GM12878 (cell line): ENCODE measurements at regions not wholly inside any gene's neighbourhood (a gene's known extent, or its start where the extent isn't known, plus 50 kb on each side); places are given as distances from the start of the nearest gene placed in this dataset.

Source experiments
- CEBPB ChIP-seq, 2 experiments: fragments of 150-350 bp in 1 of 2; IDR thresholded peaks; 2 replicates each; pipeline ENCODE4 v1.6.1; 2012 to 2014; ENCODE audit warnings: low read depth in 2 of 2, low read length in 2 of 2, borderline replicate concordance in 1 of 2, inconsistent platforms in 1 of 2
- HDGF ChIP-seq: fragments of 450-650 bp; IDR thresholded peaks from 2 replicates; pipeline ENCODE4 v1.6.1; 2016; ENCODE audit warnings: antibody characterized with exemption
- NFYB ChIP-seq: IDR thresholded peaks from 2 replicates; pipeline ENCODE4 v1.6.1; 2011; ENCODE audit warnings: low read depth, mild to moderate bottlenecking, low read length, improper control_type of control experiment, moderate library complexity; ENCODE audit not compliant: insufficient read depth

DNA sequence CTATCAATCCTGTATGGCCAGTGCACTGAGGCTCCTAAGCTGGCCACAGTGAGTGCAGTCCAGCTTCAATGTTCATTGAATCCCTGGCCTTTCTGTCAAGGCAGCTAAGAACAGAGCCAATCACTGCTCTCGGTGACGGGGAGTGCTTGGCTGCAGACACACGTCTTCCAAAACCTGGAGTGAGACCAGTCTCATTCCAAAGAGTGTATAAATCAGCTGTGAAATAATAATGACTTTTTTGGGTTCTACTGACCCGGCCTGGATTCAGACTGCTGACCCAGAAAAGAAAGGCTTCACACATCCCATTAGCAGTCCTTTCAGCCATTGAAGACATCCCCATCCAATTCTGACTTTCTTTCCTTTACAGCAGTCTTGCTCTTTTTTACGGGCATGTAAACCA is 665.5 kb downstream of the GBE1 start:
- TF ChIP-seq HDGF (no peak), NFYB (no peak), CEBPB (IDR thresholded peaks at IDR 0.05; ENCODE audit: borderline replicate concordance in 1 of 2, low read depth in 2 of 2, low read length in 2 of 2) (no peak)
